HPDE6-E6E7 (cell line): ENCODE measurements at regions not wholly inside any gene's neighbourhood (a gene's known extent, or its start where the extent isn't known, plus 50 kb on each side); places are given as distances from the start of the nearest gene placed in this dataset.

Experiments
- DNase-seq: peaks from one replicate; pipeline ENCODE4 v3.0.0; 2011; ENCODE audit warnings: missing footprints; ENCODE audit errors: extremely low spot score

DNA sequence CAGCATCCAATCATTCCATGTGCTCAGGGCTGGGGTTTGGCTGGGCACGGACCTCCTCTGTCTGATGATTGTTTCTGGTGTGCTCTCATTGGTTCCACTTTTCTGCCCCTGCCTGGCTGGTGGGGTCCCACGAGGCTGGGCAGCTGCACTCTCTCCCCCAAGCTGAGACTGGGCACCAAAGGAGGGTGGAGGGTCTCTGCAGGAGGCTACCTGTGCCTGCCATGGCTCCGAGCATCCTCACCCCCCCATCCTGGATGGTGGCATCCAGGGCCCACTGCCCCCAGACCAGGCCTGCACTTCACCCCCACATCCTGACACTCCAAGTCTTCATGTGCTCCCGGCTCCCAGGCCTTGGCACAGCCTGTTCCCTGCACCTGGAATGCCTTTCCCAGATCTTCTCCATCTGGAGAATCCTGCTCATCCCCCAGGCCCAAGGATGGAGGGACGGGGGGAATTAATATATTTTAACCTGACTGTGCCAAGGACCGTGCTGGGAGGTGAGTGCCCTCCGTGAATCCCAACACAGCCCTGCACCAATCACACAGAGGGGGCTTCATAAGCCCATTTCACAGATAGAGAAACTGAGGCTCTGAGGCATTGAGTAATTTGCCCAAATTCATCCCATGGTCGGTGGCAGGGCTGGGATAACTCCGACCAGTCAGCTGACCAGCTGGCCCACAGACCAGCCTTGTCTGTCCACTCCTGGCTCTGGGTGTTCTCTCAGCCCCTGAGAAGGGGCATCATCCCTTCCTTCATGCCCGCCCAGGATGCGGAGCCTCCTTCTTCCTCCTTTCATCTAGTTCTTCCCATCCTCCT, 403.4 kb downstream of the MATN1 start:
- no peak for DNase-seq

DNA sequence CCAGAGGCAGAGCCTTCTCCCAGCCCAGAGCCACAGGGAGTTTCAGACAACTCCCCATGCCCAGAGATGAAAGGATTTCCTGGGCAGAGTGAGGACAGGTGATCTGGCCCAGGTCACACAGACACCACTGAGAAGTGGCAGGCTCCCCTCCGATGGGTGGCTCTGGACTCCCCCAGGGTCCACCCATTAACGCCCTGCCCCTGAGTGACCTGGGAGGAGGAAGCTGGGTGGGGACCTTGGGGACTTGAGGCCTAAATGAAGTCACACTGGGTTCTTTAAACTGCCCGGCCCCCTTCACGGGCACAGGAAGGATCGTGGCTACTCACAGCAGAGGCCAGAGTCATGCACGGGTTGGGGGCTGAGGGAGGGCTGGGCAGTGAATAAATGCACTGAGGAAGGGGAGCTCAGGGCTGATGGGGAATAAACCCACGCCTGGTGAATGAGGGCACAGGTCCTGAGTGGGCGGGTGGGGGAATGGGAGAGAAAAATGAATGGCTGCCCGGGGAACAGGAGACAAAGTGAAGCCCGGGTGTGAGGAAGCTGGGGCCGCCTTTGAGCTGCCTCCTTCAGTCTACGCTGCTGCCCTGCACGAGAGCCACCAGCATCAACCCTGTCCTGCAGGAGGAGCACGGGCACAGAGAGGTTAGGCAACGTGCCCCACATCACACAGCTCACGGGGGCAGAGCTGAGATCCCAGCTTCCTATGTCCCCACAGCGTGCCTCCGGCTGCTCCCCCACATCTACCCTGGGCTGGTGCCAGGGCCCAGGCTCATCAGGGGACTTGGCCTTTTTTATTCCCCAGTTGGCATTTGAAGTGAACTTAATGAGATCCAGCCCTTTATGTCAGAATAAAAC, 404.3 kb downstream of the MATN1 start:
- no peak for DNase-seq

GRCh38 chr1:30318413-30318812, 405.0 kb downstream of the MATN1 start:
- no peak for DNase-seq

- DNase-seq = no peak
These were observed 405.5 kb downstream of the MATN1 start for GRCh38 chr1:30317921-30318320.

GRCh38 chr1:30316056-30316455, 407.3 kb downstream of the MATN1 start:
- DNase-seq = no peak

DNA sequence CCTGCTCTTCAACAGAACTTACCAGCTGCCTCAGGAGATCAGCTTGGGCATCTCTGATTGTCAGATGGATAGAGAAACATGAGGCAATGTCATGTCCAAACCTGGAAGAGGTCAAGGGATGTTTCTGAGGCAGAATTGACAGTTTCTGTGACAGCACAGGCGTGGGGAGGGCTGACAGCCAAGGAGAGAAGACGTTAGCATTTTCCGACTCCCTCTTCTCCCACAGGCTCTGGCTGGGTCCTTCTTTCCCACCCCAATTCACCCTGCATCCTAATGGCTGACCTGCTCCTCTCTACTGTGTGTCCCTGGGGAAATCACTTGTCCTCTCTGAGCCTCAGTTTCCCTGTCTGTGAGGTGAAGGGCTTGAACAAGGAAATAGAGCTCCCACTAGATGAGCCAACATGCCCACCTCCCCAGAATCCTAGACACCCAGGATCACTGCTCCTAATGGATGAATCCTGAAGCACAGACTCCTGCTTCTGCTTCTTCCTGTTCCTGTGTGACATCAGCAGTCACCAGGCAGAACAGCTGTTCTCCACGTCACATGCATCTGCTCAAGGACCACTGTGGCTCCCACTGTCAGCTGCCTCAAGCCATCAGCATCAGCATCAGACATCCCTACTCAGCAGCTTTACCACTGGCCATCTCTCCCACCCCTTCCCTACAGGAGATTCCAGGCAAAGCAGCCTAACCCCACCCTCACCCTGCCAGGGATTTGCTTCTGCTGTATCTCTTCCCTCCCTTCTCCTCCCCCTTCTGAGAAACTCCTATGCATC, 408.0 kb downstream of the MATN1 start:
- no peak for DNase-seq

GRCh38 chr1:30314591-30314990, 408.8 kb downstream of the MATN1 start:
- no peak for DNase-seq

DNA sequence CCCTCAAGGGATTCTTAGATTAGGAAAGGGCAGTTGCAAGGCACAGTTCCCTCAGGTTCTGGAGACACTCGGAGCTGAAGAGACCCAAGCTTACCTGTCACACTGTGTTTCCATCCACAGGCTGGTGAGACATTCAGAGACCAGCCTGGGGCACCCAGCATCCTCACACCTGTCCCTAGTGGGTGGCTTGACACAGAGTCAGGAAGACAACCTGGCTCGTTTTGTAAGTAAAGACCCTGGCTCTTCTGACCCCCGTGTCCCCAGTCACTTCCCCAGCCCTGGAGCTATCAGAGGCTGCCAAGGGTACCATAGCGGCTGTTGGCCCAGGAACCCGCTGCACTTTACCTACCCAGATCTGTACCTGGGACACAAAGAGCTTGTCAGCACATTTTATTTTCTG, 409.8 kb downstream of the MATN1 start:
- no peak for DNase-seq

DNA sequence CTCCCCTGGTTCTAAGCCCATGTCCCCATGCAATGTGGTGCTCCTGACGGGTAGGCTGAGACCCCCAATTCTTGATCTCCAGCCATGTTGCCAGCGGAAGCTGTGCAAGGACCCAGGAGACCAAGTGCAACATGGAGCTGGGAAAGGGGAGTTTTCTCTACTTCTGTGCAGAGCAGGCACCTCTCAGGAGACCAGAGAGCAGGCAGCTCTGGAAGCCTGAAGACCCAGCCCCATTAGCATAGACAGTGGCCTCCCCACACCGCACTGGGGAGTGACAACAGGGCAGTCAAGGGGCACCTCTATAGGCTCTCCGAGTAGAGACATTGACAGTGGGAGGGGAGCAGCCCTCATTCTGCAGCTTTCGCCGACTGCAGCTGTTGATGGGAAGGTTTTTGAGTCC, 410.2 kb downstream of the MATN1 start:
- DNase-seq = no peak

GRCh38 chr1:30312226-30312625, 411.2 kb downstream of the MATN1 start:
- DNase-seq = no peak

DNA sequence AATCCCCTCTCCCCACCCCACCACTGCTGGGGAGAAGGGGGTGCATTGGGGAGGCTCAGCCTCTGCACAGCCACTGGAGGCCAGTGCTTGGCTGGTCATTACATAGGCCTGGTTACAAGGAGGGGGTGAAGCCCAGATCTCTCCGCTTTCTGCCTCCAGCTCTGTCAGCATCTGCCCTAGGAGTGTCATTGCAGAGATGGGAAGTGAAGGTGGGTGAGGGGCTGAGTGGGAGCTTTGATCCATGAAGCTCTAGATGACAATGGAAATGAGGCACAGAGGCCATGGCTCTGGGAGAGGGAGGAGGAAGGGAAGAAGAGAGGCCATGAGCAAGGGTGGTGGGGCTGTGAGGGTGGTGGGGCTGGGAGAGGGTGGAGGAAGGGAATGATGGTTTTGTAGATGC, 411.6 kb downstream of the MATN1 start:
- DNase-seq = no peak

GRCh38 chr1:30310966-30311742, 412.2 kb downstream of the MATN1 start:
- DNase-seq = no peak

- DNase-seq = no peak
These were observed 416.2 kb downstream of the MATN1 start for GRCh38 chr1:30307182-30307581.

DNA sequence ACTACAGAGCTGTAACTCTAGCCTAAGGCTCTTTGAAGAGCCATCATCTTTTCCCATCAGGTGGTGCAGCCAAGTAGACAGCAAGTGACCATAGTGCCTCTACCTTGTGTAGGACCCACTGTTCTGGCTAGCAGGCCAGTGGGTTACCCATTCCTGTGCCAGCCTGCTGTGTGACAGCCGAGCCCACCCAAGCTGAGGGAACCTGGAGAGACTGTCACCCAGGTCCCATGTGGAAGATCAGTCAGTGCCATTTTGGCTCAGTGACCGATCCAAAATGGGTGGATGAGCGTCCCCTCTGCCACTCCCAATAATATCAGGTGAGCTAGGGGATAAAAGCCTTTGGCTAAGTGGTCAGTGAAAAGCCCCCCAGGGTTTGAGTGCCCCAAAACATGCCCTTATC, 417.9 kb downstream of the MATN1 start:
- DNase-seq = no peak

DNA sequence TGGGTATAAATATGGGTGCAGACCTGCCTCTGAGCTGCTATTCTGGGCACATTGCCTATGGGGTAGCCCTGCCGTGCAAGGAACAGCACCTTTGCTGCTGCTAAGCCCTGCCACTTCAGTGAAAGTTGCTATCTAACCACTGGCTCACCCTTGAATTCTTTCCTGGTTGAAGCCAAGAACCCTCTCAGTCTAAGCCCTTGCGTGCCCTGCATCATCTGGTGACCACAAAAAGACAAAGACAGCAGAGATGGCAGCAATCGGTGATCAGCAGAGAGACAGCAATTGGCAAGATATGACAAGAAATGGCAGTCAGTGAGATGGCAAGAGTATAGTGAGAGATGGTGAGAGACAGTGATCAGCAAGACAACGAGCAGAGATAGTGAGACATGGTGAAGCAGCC, 418.3 kb downstream of the MATN1 start:
- DNase-seq = no peak

DNA sequence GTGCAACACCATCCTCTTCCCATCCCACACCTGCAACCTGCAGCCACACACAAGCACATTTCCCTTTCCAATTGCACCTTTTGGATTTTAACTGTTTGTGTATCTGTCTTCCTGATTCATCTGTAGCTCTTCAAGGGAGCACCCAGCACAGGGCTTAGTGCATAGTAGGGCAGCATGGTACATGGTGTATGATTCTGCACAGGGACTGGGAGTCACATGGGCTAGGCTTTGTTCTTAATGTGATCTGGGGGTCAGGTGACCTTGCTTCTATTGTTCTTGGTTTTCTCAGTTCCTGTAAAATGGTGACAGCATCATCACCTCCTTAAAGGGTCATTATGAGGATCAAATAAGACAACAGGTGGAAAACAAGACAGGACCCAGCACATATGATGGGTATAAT, 419.3 kb downstream of the MATN1 start:
- DNase-seq = no peak

DNA sequence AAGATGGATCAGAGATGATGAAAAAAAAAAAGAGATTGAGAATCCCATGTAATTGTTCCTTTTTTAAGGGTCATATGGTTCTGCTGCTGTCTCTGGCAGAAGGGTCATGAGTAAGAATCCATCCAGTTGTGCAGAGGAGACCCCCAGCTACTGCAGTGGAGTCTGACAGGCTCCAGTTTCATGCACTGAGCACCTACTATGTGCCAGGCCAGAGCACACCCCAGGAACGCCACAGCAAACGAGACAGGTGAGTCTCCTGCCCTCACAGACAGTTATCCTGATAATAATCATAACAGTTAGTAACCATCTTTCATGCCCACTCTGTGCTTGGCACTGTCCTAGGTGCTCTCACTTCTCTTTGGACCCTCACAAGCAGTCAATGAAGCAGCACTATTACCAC, 420.0 kb downstream of the MATN1 start:
- DNase-seq = no peak

GRCh38 chr1:30302858-30303257, 420.5 kb downstream of the MATN1 start:
- no peak for DNase-seq

GRCh38 chr1:30300669-30301068, 422.7 kb downstream of the MATN1 start:
- DNase-seq = no peak

DNA sequence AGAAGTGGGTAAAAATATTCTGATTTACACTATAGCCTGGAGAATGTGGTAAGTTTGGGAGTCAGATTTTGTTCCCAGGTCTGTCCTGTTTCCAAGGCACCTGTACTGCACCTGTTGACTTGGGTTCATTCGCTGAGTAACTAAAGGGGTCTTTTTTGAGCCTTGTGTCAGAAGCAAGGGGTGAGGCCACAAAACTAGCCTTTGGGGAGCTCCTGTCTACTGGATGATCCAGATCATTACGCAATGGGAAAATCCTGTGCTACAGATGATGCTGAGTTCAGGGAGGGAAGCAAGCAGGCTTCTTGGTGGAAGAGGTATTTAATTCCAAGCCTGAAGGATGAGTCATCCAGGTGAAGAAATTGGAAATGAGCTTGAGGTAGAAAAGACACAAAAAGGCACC, 424.0 kb downstream of the MATN1 start:
- DNase-seq = no peak

DNA sequence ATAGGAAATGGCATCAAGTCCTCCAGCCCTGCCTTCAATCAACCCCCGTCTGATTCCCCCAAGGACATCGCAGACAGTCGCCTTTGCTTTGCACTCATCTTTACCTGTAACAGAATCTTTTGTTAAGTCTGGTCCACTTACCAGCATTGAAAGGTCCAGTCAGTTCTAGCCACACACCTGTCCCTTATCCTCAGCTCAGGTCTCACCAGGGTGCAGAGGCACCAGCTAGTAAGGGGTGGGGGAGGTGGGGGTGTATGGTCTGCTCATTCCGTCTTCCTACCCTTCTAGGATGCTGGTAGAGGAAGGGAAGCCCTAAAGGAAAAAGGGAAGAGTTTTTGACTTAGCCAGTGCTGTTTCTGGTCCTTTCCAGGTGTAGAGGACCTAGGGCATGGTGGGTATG, 427.7 kb downstream of the MATN1 start:
- no peak for DNase-seq

- no peak for DNase-seq
These were observed 428.1 kb downstream of the MATN1 start for GRCh38 chr1:30295266-30295665.
